Stimulated activated CD8-positive, alpha-beta memory T cell treated with anti-CD3 and anti-CD28 coated beads, Interleukin-12 subunit alpha, Interleukin-12 subunit beta, amount 100 ng/mL, for 24 hours (primary cell): ENCODE measurements at regions not wholly inside any gene's neighbourhood (a gene's known extent, or its start where the extent isn't known, plus 50 kb on each side); places are given as distances from the start of the nearest gene placed in this dataset.

Experiments used
- DNase-seq: peaks from one replicate; pipeline ENCODE4 v3.0.0-alpha.2; 2020; ENCODE audit errors: extremely low read depth

GRCh38 chr9:89993678-89994630, 389.1 kb downstream of the GADD45G start:
- no peak for DNase-seq

GRCh38 chr9:89994988-89995613, 390.3 kb downstream of the GADD45G start:
- DNase-seq, result no peak

- DNase-seq, result no peak
Measured at GRCh38 chr9:89996116-89996515, 391.3 kb downstream of the GADD45G start.

GRCh38 chr9:89996773-89997172, 392.0 kb downstream of the GADD45G start:
- no peak for DNase-seq

GRCh38 chr9:89998633-89999032, 393.8 kb downstream of the GADD45G start:
- no peak for DNase-seq

GRCh38 chr9:89999176-89999533, 394.3 kb downstream of the GADD45G start:
- no peak for DNase-seq

- peak; percentile 17 for DNase-seq
Measured at GRCh38 chr9:89999534-90000370, 394.9 kb downstream of the GADD45G start.

GRCh38 chr9:90000925-90001324, 396.1 kb downstream of the GADD45G start:
- no peak for DNase-seq

GRCh38 chr9:90001747-90002146, 396.9 kb downstream of the GADD45G start:
- no peak for DNase-seq

- no peak for DNase-seq
Measured at GRCh38 chr9:90002397-90003271, 397.8 kb downstream of the GADD45G start.

- DNase-seq, result no peak
Measured at GRCh38 chr9:90005388-90005787, 400.6 kb downstream of the GADD45G start.

GRCh38 chr9:90007516-90008440, 403.0 kb downstream of the GADD45G start:
- DNase-seq, result no peak

GRCh38 chr9:90009447-90009846, 404.6 kb downstream of the GADD45G start:
- no peak for DNase-seq

GRCh38 chr9:90010793-90011192, 406.0 kb downstream of the GADD45G start:
- no peak for DNase-seq

- DNase-seq, result no peak
Measured at GRCh38 chr9:90012949-90013348, 408.1 kb downstream of the GADD45G start.

GRCh38 chr9:90013778-90014177, 409.0 kb downstream of the GADD45G start:
- DNase-seq, result no peak

GRCh38 chr9:90014421-90014820, 409.6 kb downstream of the GADD45G start:
- no peak for DNase-seq

- no peak for DNase-seq
Measured at GRCh38 chr9:90016272-90016671, 411.5 kb downstream of the GADD45G start.

GRCh38 chr9:90017679-90018078, 412.9 kb downstream of the GADD45G start:
- no peak for DNase-seq

GRCh38 chr9:90018688-90019087, 413.9 kb downstream of the GADD45G start:
- no peak for DNase-seq
